ENCODE measurements at regions not wholly inside any gene's neighbourhood (a gene's known extent, or its start where the extent isn't known, plus 50 kb on each side); places are given as distances from the start of the nearest gene placed in this dataset.
"Not testable (repeated sequence)": the region's sequence is repeated elsewhere in the genome, so short reads cannot be mapped to it uniquely, and the experiment has no call there.

GRCh38 chr5:153939101-153939500 lies 99.6 kb downstream of the FAM114A2 start:
- no peak for DNase-seq (ENCODE audit: low read depth in 2 of 2)

- peak in 1 of 2 experiments; percentile 34 for DNase-seq (ENCODE audit: low read depth in 2 of 2)
Measured at GRCh38 chr5:153938191-153938842, 100.4 kb downstream of the FAM114A2 start.

GRCh38 chr5:153937661-153938060 lies 101.0 kb downstream of the FAM114A2 start:
- DNase-seq (ENCODE audit: low read depth in 2 of 2): no peak

- not testable (repeated sequence) for DNase-seq (ENCODE audit: low read depth in 2 of 2)
Measured at GRCh38 chr5:153935151-153935550, 103.6 kb downstream of the FAM114A2 start.

- DNase-seq (ENCODE audit: low read depth in 2 of 2): no peak
Measured at GRCh38 chr5:153926201-153926600, 112.5 kb downstream of the FAM114A2 start.

GRCh38 chr5:153919161-153919560 lies 119.5 kb downstream of the FAM114A2 start:
- no peak for DNase-seq (ENCODE audit: low read depth in 2 of 2)

- DNase-seq (ENCODE audit: low read depth in 2 of 2): no peak
Measured at GRCh38 chr5:153907170-153907775, 131.4 kb downstream of the FAM114A2 start.

- no peak for DNase-seq (ENCODE audit: low read depth in 2 of 2)
Measured at GRCh38 chr5:153905219-153905618, 133.5 kb downstream of the FAM114A2 start.

- DNase-seq (ENCODE audit: low read depth in 2 of 2): peak in 1 of 2 experiments; percentile 35
Measured at GRCh38 chr5:153903321-153903720, 135.4 kb downstream of the FAM114A2 start.

GRCh38 chr5:153902016-153902415 lies 136.7 kb downstream of the FAM114A2 start:
- DNase-seq (ENCODE audit: low read depth in 2 of 2): peak in 1 of 2 experiments; percentile 49

- DNase-seq (ENCODE audit: low read depth in 2 of 2): no peak
Measured at GRCh38 chr5:153901449-153901848, 137.3 kb downstream of the FAM114A2 start.

- DNase-seq (ENCODE audit: low read depth in 2 of 2): peak; percentile 94 to 96
Measured at GRCh38 chr5:153900703-153901395, 137.9 kb downstream of the FAM114A2 start.

GRCh38 chr5:153899746-153900145 lies 139.0 kb downstream of the FAM114A2 start:
- no peak for DNase-seq (ENCODE audit: low read depth in 2 of 2)

GRCh38 chr5:153896701-153897100 lies 142.0 kb downstream of the FAM114A2 start:
- DNase-seq (ENCODE audit: low read depth in 2 of 2): peak in 1 of 2 experiments; percentile 52

GRCh38 chr5:153896117-153896516 lies 142.6 kb downstream of the FAM114A2 start:
- peak in 1 of 2 experiments; percentile 10 for DNase-seq (ENCODE audit: low read depth in 2 of 2)

- DNase-seq (ENCODE audit: low read depth in 2 of 2): no peak
Measured at GRCh38 chr5:153895266-153895665, 143.4 kb downstream of the FAM114A2 start.

GRCh38 chr5:153893817-153894216 lies 144.9 kb downstream of the FAM114A2 start:
- no peak for DNase-seq (ENCODE audit: low read depth in 2 of 2)

- DNase-seq (ENCODE audit: low read depth in 2 of 2): no peak
Measured at GRCh38 chr5:153891394-153891793, 147.3 kb downstream of the FAM114A2 start.

- no peak for DNase-seq (ENCODE audit: low read depth in 2 of 2)
Measured at GRCh38 chr5:153888781-153889180, 149.9 kb downstream of the FAM114A2 start.

GRCh38 chr5:153885141-153885540 lies 153.6 kb downstream of the FAM114A2 start:
- DNase-seq (ENCODE audit: low read depth in 2 of 2): no peak

GRCh38 chr5:153884612-153884957 lies 154.1 kb downstream of the FAM114A2 start:
- no peak for DNase-seq (ENCODE audit: low read depth in 2 of 2)

- peak in 1 of 2 experiments; percentile 39 for DNase-seq (ENCODE audit: low read depth in 2 of 2)
Measured at GRCh38 chr5:153883854-153884611, 154.7 kb downstream of the FAM114A2 start.

Data from fibroblast of skin of left biceps (primary cell).